Vagina (tissue), 2 donors: ENCODE measurements at regions not wholly inside any gene's neighbourhood (a gene's known extent, or its start where the extent isn't known, plus 50 kb on each side); places are given as distances from the start of the nearest gene placed in this dataset.

Experiments used
- DNase-seq, 2 donors: peaks; one replicate each; pipeline ENCODE4 v3.0.0-alpha.2; 2017; ENCODE audit errors: extremely low spot score in 2 of 2
- H3K27ac ChIP-seq: fragments of 200-600 bp; sonication (generic); one replicate; pipeline ENCODE4 v1.5.1; 2019
- H3K27me3 ChIP-seq: fragments of 200-600 bp; sonication (generic); one replicate; pipeline ENCODE4 v1.5.1; 2019
- H3K36me3 ChIP-seq, 2 donors: fragments of 200-600 bp; sonication (generic); one replicate each; pipeline ENCODE4 v1.5.1; 2017 to 2019
- H3K4me1 ChIP-seq: fragments of 200-600 bp; sonication (generic); one replicate; pipeline ENCODE4 v1.5.1; 2019
- H3K4me3 ChIP-seq, 2 donors: fragments of 200-600 bp; sonication (generic); 1 replicate in 1 of 2; 2 replicates in 1 of 2; pipeline ENCODE4 v1.5.1; 2016 to 2019
- H3K9me3 ChIP-seq: fragments of 200-600 bp; sonication (generic); one replicate; pipeline ENCODE4 v1.5.1; 2019
- POLR2A ChIP-seq, 2 donors: fragments of 450-650 bp; IDR thresholded peaks; one replicate each; pipeline ENCODE4 v1.6.1; 2017; ENCODE audit warnings: antibody characterized with exemption in 2 of 2, mild to moderate bottlenecking in 2 of 2, moderate library complexity in 2 of 2
- POLR2AphosphoS5 ChIP-seq, 2 donors: sonication (generic); formaldehyde crosslinking; IDR thresholded peaks; one replicate each; pipeline ENCODE4 v1.9.0; 2017; ENCODE audit warnings: antibody characterized with exemption in 2 of 2, mild to moderate bottlenecking in 2 of 2, low read depth in 1 of 2; ENCODE audit not compliant: insufficient read depth in 1 of 2
- intact Hi-C: fragments of 100-400 bp; cut with DNase I; formaldehyde crosslinking; loops from one replicate; pipeline ENCODE4 v1.15.1; 2023
- TF ChIP-seq, protein P1 (sequence below), 3 experiments: fragments of 450-650 bp in 2 of 3; fragments of 200-600 bp in 1 of 3; sonication (generic) in 1 of 3; IDR thresholded peaks; one replicate each; pipeline ENCODE4 v1.5.1; 2017 to 2019; ENCODE audit warnings: antibody characterized with exemption in 3 of 3, mild to moderate bottlenecking in 2 of 3, moderate library complexity in 2 of 3

DNA sequence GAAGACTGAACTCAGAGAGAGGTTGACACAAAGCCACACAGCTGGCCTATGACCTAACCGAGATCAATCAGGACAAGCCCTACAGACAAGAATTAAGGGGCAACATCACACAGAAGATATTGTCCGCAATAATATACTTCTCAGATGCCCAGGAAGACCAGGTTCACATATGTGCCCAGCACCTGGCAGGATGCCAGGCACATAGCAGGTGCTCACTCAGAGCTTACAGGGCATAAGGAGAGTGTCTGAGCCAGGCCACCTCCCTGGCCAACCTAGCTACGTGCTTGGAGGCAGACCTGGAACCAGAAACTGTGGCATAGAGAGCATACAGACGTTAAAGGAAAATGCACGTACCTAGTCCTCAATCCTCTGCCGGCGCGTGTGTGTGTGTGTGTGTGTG lies 87.0 kb upstream of the LRFN2 start:
- H3K4me1 ChIP-seq, result no peaks in the 10 kb centered on the region
- no peaks in the 10 kb centered on the region for H3K36me3 ChIP-seq

DNA sequence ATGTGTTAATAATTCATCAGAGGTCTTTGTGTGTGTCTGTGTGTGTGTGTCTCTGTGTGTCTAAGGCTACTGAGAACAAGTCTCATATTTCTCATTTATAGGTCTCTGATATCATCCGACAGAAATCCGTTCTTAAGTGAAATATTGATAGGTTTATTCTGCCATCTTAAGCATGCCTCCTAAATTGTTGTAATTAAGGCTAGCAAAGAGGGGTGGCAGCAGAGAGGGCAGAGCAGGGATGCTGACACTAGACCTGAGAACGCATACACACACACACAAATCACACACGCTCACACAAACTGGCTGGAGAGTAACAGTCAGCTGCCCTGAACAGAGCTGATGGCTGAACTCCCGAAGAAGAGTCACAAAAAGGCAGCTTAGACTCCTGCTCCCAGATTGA lies 84.9 kb upstream of the LRFN2 start:
- Histone ChIP-seq H3K27ac (no peak overlapping the region), H3K27me3 (no peaks in the 10 kb centered on the region), H3K36me3 (no peaks in the 10 kb centered on the region), H3K9me3 (no peaks in the 10 kb centered on the region), H3K4me1 (no peaks in the 10 kb centered on the region), H3K4me3 (no peak overlapping the region)
- intact Hi-C loops, result no loop called here
- TF ChIP-seq, protein P1, sequence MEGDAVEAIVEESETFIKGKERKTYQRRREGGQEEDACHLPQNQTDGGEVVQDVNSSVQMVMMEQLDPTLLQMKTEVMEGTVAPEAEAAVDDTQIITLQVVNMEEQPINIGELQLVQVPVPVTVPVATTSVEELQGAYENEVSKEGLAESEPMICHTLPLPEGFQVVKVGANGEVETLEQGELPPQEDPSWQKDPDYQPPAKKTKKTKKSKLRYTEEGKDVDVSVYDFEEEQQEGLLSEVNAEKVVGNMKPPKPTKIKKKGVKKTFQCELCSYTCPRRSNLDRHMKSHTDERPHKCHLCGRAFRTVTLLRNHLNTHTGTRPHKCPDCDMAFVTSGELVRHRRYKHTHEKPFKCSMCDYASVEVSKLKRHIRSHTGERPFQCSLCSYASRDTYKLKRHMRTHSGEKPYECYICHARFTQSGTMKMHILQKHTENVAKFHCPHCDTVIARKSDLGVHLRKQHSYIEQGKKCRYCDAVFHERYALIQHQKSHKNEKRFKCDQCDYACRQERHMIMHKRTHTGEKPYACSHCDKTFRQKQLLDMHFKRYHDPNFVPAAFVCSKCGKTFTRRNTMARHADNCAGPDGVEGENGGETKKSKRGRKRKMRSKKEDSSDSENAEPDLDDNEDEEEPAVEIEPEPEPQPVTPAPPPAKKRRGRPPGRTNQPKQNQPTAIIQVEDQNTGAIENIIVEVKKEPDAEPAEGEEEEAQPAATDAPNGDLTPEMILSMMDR (IDR thresholded peaks at IDR 0.05), result no peak
- TF ChIP-seq POLR2AphosphoS5 (IDR thresholded peaks at IDR 0.05; ENCODE audit: insufficient read depth in 1 of 2, low read depth in 1 of 2) (no peak), POLR2A (IDR thresholded peaks at IDR 0.05) (no peak)
- no peak for DNase-seq

More for the DNA sequence above, 87.0 kb upstream of the LRFN2 start:
- TF ChIP-seq POLR2AphosphoS5 (IDR thresholded peaks at IDR 0.05; ENCODE audit: insufficient read depth in 1 of 2, low read depth in 1 of 2), result no peak
- H3K9me3 ChIP-seq, result no peaks in the 10 kb centered on the region
- intact Hi-C loops, result no loop called here
- no peaks in the 10 kb centered on the region for H3K27me3 ChIP-seq
- no peak overlapping the region for H3K27ac ChIP-seq
- no peak overlapping the region for H3K4me3 ChIP-seq
- no peak for DNase-seq

DNA sequence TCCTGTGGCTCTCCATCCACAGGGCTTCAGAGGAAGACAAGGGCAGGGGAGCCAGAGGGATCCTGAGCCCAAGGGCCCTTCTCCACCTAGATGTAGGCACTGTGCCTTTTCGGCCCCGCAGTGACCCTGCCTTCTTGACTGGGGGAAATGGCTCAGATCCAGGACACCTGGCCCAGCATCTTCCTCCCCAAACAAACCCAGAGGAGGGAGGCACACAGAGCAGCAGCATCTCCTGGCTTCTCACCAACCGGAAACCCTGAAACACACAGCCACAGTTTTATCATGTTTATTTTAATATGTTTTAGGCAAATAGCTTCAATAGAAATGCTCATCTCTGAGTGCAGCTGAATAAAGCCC lies 84.5 kb upstream of the LRFN2 start:
- intact Hi-C loops, result no loop called here
- no peak for TF ChIP-seq POLR2AphosphoS5 (IDR thresholded peaks at IDR 0.05; ENCODE audit: insufficient read depth in 1 of 2, low read depth in 1 of 2)
- TF ChIP-seq, protein P1 (IDR thresholded peaks at IDR 0.05), result no peak
- TF ChIP-seq POLR2A (IDR thresholded peaks at IDR 0.05), result no peak
- Histone ChIP-seq H3K4me1 (no peaks in the 10 kb centered on the region), H3K27ac (no peak overlapping the region), H3K36me3 (no peaks in the 10 kb centered on the region), H3K9me3 (no peaks in the 10 kb centered on the region), H3K27me3 (no peaks in the 10 kb centered on the region), H3K4me3 (no peak overlapping the region)
- no peak for DNase-seq

DNA sequence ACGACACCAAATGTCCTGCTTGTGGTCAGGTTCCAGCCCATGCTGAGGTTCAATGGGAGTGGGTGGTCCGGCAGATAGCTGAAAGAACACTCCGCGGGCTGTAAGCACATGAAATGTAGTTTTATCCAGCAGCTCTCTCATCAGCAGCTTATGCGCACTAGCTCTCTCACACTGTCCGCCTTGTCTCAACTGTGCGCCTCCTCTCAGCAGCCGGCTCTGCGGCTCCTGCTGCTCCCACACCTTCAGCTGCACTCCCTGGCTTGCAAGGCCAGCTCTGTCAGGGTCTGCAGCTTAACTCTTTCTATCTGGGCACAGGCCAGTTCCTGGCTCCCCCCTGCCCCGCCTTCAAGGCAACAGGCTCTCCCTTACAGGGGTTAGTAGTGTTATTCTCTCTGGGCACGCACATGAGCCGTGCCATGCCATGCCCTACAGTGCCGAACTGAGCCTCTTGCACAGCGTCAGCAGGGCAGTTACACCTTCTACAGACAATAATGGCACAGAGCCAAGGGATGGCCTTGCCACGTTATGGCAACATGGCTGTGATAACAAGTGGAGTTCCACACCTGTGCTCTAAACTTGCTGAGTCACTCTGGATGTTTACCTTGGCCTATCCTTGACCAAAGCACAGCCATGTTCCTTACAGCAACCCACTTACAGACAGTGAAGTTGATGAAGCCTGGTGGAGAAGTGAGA lies 84.0 kb upstream of the LRFN2 start:
- DNase-seq, result no peak
- Histone ChIP-seq H3K9me3 (no peaks in the 10 kb centered on the region), H3K27me3 (no peaks in the 10 kb centered on the region), H3K4me1 (no peaks in the 10 kb centered on the region), H3K4me3 (no peak overlapping the region), H3K27ac (no peak overlapping the region), H3K36me3 (no peaks in the 10 kb centered on the region)
- TF ChIP-seq, protein P1 (IDR thresholded peaks at IDR 0.05), result no peak
- no peak for TF ChIP-seq POLR2A (IDR thresholded peaks at IDR 0.05)
- TF ChIP-seq POLR2AphosphoS5 (IDR thresholded peaks at IDR 0.05; ENCODE audit: insufficient read depth in 1 of 2, low read depth in 1 of 2), result no peak
- intact Hi-C loops, result no loop called here

DNA sequence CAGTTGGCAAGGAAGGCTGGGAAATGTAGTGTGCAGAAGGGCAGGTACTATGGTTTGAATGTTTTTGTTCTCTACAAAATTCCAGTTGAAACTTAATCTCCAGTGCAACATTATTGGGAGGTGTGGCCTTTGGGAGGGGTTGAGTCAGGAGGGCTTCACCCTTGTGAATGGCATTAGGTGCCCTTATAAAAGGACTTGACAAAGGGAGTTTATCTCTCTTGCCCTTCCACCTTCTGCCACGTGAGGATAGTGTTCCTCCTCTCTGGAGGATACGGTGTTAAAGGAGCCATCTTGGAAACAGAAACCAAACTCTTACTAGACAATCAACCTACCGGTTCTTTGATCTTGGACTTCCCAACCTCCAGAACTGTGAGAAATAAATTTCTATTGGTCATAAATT lies 82.2 kb upstream of the LRFN2 start:
- H3K9me3 ChIP-seq, result peaks cover 9% of the 10 kb centered on the region
- TF ChIP-seq POLR2AphosphoS5 (IDR thresholded peaks at IDR 0.05; ENCODE audit: insufficient read depth in 1 of 2, low read depth in 1 of 2) (no peak), POLR2A (IDR thresholded peaks at IDR 0.05) (no peak)
- TF ChIP-seq, protein P1 (IDR thresholded peaks at IDR 0.05), result no peak
- no peaks in the 10 kb centered on the region for H3K27me3 ChIP-seq
- DNase-seq, result no peak
- no peak overlapping the region for H3K27ac ChIP-seq
- no peaks in the 10 kb centered on the region for H3K4me1 ChIP-seq
- H3K4me3 ChIP-seq, result no peak overlapping the region
- no peaks in the 10 kb centered on the region for H3K36me3 ChIP-seq
- intact Hi-C loops, result no loop called here
